Endothelial cell (in vitro differentiated cells): ENCODE measurements at regions not wholly inside any gene's neighbourhood (a gene's known extent, or its start where the extent isn't known, plus 50 kb on each side); places are given as distances from the start of the nearest gene placed in this dataset.

Experiments
- DNase-seq: peaks from one replicate; pipeline ENCODE4 v3.0.0; 2021; ENCODE audit warnings: low spot score
- H3K27ac Mint-ChIP-seq: one replicate; pipeline ENCODE4 v1.8.0; 2021; ENCODE audit warnings: mixed read lengths, inconsistent platforms; ENCODE audit not compliant: unreplicated experiment
- H3K27me3 Mint-ChIP-seq: one replicate; pipeline ENCODE4 v1.8.0; 2021; ENCODE audit warnings: mild to moderate bottlenecking, moderate library complexity, mixed read lengths, inconsistent platforms; ENCODE audit not compliant: unreplicated experiment
- H3K36me3 Mint-ChIP-seq: one replicate; pipeline ENCODE4 v1.8.0; 2021; ENCODE audit warnings: mild to moderate bottlenecking, low read depth, mixed read lengths, inconsistent platforms; ENCODE audit not compliant: unreplicated experiment
- H3K4me1 Mint-ChIP-seq: one replicate; pipeline ENCODE4 v1.8.0; 2021; ENCODE audit warnings: mild to moderate bottlenecking, mixed read lengths, inconsistent platforms; ENCODE audit not compliant: unreplicated experiment
- H3K4me3 Mint-ChIP-seq: one replicate; pipeline ENCODE4 v1.8.0; 2021; ENCODE audit warnings: mild to moderate bottlenecking, mixed read lengths, inconsistent platforms; ENCODE audit not compliant: unreplicated experiment
- H3K9me3 Mint-ChIP-seq: one replicate; pipeline ENCODE4 v1.8.0; 2021; ENCODE audit warnings: mixed read lengths, inconsistent platforms; ENCODE audit not compliant: unreplicated experiment
- TF ChIP-seq, protein P1 (sequence below): fragments of 200-600 bp; sonication (generic); IDR thresholded peaks from one replicate; pipeline ENCODE4 v1.5.0; 2021; ENCODE audit warnings: antibody characterized with exemption; ENCODE audit not compliant: unreplicated experiment

DNA sequence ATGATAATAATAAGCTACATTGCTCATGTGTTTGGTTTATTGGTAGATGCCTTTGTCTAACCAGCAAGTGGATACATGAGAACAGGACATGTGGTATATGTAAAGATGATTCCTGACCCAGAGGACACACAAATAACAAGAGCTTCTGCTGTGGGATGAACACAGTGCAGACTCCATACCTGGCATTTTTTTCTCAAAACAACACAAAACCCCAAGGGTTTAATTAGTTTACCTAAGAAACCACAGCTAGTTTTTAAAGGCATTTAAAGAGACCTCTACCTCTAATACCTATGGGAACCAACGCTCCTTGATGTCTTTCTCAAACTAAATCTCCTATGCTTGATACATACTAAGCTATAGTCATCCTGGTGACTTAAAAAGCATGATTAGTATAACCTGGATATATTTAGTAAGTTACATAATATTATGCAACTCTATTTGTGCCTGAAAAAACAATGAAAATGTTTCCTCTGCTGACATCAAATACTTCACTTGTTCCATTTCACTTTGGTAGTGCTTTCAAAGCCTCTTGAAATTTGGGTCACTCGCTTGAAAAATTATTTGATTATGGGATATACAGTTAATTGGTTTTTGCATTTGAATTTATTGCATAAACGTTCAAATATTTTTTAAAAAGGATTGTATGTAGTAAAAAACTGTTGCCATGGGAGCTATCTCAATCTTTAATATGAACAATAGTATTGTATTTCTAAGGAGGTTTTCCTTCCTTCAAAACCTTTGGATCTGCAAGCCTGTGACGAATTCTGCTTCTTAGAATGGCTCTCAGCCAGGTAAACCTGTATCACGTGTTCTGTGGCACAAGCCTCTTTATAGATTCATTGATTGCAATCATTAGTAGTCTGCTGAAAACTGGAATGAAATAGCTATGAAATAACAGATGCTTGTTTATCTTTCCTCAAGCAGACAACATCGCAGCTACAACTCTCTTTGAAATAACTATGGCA, 233.0 kb upstream of the KCNMB2 start:
- Mint-ChIP-seq H3K27me3 (no peaks in the 10 kb centered on the region), H3K36me3 (no peaks in the 10 kb centered on the region), H3K4me1 (no peaks in the 10 kb centered on the region), H3K4me3 (no peak overlapping the region), H3K9me3 (no peaks in the 10 kb centered on the region), H3K27ac (no peak overlapping the region)
- no peak for DNase-seq
- TF ChIP-seq, protein P1, sequence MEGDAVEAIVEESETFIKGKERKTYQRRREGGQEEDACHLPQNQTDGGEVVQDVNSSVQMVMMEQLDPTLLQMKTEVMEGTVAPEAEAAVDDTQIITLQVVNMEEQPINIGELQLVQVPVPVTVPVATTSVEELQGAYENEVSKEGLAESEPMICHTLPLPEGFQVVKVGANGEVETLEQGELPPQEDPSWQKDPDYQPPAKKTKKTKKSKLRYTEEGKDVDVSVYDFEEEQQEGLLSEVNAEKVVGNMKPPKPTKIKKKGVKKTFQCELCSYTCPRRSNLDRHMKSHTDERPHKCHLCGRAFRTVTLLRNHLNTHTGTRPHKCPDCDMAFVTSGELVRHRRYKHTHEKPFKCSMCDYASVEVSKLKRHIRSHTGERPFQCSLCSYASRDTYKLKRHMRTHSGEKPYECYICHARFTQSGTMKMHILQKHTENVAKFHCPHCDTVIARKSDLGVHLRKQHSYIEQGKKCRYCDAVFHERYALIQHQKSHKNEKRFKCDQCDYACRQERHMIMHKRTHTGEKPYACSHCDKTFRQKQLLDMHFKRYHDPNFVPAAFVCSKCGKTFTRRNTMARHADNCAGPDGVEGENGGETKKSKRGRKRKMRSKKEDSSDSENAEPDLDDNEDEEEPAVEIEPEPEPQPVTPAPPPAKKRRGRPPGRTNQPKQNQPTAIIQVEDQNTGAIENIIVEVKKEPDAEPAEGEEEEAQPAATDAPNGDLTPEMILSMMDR = no peak

DNA sequence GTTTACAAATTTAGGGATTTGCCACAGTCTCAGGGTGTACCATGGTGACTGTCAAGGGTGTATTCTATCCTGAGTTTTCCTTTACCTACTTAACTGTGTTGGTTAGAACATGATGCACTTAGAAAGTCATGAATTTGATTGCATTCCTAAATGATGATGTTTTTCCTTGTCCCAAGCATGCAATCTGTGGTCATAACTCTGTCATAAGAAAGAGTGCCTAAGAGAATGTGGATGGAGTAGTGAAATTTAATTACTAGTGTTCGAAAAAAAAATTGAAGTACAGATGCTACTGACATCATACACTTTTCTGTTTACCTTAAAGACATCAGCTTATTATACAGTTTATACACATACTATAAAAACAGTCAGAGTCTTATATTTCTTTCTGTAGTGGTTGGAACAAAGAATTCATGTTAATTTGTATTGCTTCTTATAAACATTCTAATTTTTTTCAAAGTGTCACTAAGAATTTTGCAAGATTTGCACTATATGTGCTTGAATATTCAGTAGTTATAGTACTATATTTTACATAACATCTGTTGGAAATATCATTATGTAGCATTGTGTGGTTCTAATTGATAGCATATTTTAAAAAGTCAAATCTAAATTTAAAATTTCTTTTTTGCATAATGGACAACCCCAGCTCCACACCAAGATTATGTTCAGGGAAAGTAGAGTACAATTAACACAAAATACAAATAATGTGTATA, 231.3 kb upstream of the KCNMB2 start:
- Mint-ChIP-seq H3K27ac (no peak overlapping the region), H3K27me3 (no peaks in the 10 kb centered on the region), H3K36me3 (no peaks in the 10 kb centered on the region), H3K9me3 (no peaks in the 10 kb centered on the region), H3K4me3 (no peak overlapping the region), H3K4me1 (no peaks in the 10 kb centered on the region)
- no peak for DNase-seq
- TF ChIP-seq, protein P1 = no peak

DNA sequence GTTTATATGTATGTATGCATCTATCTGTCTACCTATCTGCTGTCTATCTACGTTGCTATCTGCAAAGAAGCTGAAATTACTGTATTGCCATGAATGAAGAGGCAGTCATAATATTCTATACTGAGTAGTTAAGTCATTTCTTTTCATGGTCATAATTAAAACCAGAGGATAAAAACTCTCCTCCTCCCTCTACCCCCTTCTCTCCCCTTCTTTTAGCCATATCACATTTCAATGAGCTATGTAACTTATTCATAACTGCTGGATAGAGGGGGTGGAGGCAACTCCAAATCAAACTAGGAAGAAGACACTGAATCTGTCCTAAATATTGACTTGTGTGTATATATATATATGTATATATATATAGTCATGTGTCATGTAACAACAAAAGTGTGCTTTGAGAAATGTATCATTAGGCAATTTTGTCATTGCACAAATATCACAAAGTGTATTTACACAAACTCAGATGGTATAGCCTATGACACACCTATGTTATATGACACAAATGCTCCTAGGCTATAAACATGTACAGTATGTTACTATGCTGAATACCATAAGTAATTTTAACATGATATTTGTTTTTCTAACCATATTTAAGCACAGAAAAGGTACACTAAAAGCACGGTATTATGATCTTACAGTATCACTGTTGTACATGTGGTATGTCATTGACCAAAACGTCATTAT, 229.7 kb upstream of the KCNMB2 start:
- Mint-ChIP-seq H3K4me3 (no peak overlapping the region), H3K27ac (no peak overlapping the region), H3K4me1 (no peaks in the 10 kb centered on the region), H3K36me3 (no peaks in the 10 kb centered on the region), H3K9me3 (no peaks in the 10 kb centered on the region), H3K27me3 (no peaks in the 10 kb centered on the region)
- no peak for DNase-seq
- TF ChIP-seq, protein P1 = no peak

DNA sequence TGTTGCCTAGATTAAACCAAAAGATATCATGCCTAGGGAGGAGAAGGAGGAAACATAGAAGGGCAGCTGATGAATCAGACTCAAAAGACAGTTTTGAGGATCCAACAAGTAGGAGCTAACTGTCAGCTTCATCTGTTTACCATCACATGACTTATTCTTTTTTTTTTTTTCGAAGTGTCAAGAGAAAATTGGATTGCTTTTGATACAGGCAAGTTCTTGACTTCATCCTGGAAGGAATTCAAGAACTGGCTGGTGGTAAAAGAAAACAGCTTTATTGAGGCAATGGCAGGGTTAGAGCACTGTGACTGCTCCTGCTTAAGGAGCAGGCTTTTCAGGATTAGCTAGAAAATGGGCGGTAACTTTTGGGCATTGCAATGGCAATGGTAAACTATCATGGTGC, 227.5 kb upstream of the KCNMB2 start:
- H3K27me3 Mint-ChIP-seq = no peaks in the 10 kb centered on the region
- H3K36me3 Mint-ChIP-seq = no peaks in the 10 kb centered on the region
- H3K4me3 Mint-ChIP-seq = no peak overlapping the region
- no peak overlapping the region for H3K27ac Mint-ChIP-seq
- TF ChIP-seq, protein P1 = no peak
- H3K9me3 Mint-ChIP-seq = no peaks in the 10 kb centered on the region
- H3K4me1 Mint-ChIP-seq = no peaks in the 10 kb centered on the region
- no peak for DNase-seq
